WTC11 (cell line): ENCODE measurements at regions not wholly inside any gene's neighbourhood (a gene's known extent, or its start where the extent isn't known, plus 50 kb on each side); places are given as distances from the start of the nearest gene placed in this dataset.

ENCODE experiments used
- ATAC-seq: fragments of 200-7000 bp; cut with Tn5 transposase; 2 replicates; pipeline ENCODE4 v1.10.0; 2021; ENCODE audit warnings: mild to moderate bottlenecking, moderate library complexity
- CTCF ChIA-PET: fragments of 300-600 bp; sonication (Branson Sonifier 250); formaldehyde crosslinking; loops from one replicate; lab custom pipeline; 2021; ENCODE audit warnings: antibody characterized with exemption; lab: Charles Lee
- POLR2A ChIA-PET: fragments of 350-600 bp; sonication (Branson Sonifier 250); formaldehyde crosslinking; loops from one replicate; lab custom pipeline; 2021; ENCODE audit warnings: antibody characterized with exemption; lab: Charles Lee
- DNase-seq: peaks from one replicate; pipeline ENCODE4 v3.0.0; 2021; ENCODE audit warnings: low spot score
- H3K27ac Mint-ChIP-seq: 2 replicates; pipeline ENCODE4 v1.8.0; 2021; ENCODE audit warnings: mixed read lengths
- H3K27me3 Mint-ChIP-seq: 2 replicates; pipeline ENCODE4 v1.8.0; 2021; ENCODE audit warnings: low read depth, mild to moderate bottlenecking, moderate library complexity, mixed read lengths
- H3K36me3 Mint-ChIP-seq: 2 replicates; pipeline ENCODE4 v1.8.0; 2021; ENCODE audit warnings: mixed read lengths
- H3K4me1 Mint-ChIP-seq: 2 replicates; pipeline ENCODE4 v1.8.0; 2022; ENCODE audit warnings: mixed read lengths
- H3K4me3 Mint-ChIP-seq: 2 replicates; pipeline ENCODE4 v1.8.0; 2021; ENCODE audit warnings: mild to moderate bottlenecking, moderate library complexity, mixed read lengths
- H3K9me3 Mint-ChIP-seq: 2 replicates; pipeline ENCODE4 v1.8.0; 2021; ENCODE audit warnings: mixed read lengths
- CREB1 ChIP-seq: sonication (generic); formaldehyde crosslinking; IDR thresholded peaks from 2 replicates; pipeline ENCODE4 v1.8.0; 2023; ENCODE audit warnings: mild to moderate bottlenecking, missing genetic modification reagents
- HMGXB4 ChIP-seq: sonication (generic); formaldehyde crosslinking; IDR thresholded peaks from 2 replicates; pipeline ENCODE4 v1.8.1; 2023; ENCODE audit warnings: mild to moderate bottlenecking, moderate library complexity, missing genetic modification reagents
- JUN ChIP-seq: sonication (generic); formaldehyde crosslinking; IDR thresholded peaks from 2 replicates; pipeline ENCODE4 v1.8.0; 2023; ENCODE audit warnings: mild to moderate bottlenecking, missing genetic modification reagents
- MYBL2 ChIP-seq: sonication (generic); formaldehyde crosslinking; IDR thresholded peaks from 2 replicates; pipeline ENCODE4 v1.8.1; 2023; ENCODE audit warnings: mild to moderate bottlenecking, moderate library complexity, missing genetic modification reagents
- NFYB ChIP-seq: sonication (generic); formaldehyde crosslinking; conservative IDR thresholded peaks from 2 replicates; pipeline ENCODE4 v1.8.0; 2022; ENCODE audit warnings: low read depth, missing genetic modification reagents
- NR3C1 ChIP-seq: sonication (generic); formaldehyde crosslinking; conservative IDR thresholded peaks from 2 replicates; pipeline ENCODE4 v1.8.1; 2023; ENCODE audit warnings: low read depth, mild to moderate bottlenecking, missing genetic modification reagents
- PRDM15 ChIP-seq: sonication (generic); formaldehyde crosslinking; IDR thresholded peaks from 2 replicates; pipeline ENCODE4 v1.8.0; 2022; ENCODE audit warnings: missing genetic modification reagents
- PRRX2 ChIP-seq: fragments of 250-450 bp; sonication (Bioruptor Pico); IDR thresholded peaks from 2 replicates; pipeline ENCODE4 v1.8.0; 2021; ENCODE audit warnings: mild to moderate bottlenecking
- RORB ChIP-seq: fragments of 250-450 bp; sonication (Bioruptor Pico); IDR thresholded peaks from 2 replicates; pipeline ENCODE4 v1.9.0; 2021; ENCODE audit warnings: mild to moderate bottlenecking
- TCF7 ChIP-seq: sonication (generic); formaldehyde crosslinking; IDR thresholded peaks from 2 replicates; pipeline ENCODE4 v1.8.0; 2022; ENCODE audit warnings: mild to moderate bottlenecking, low read depth, missing genetic modification reagents, moderate library complexity
- ZBTB21 ChIP-seq: sonication (generic); formaldehyde crosslinking; IDR thresholded peaks from 2 replicates; pipeline ENCODE4 v1.8.1; 2023; ENCODE audit warnings: mild to moderate bottlenecking, missing genetic modification reagents, borderline replicate concordance
- ZNF138 ChIP-seq: sonication (generic); formaldehyde crosslinking; conservative IDR thresholded peaks from 2 replicates; pipeline ENCODE4 v1.8.1; 2022; ENCODE audit warnings: mild to moderate bottlenecking, moderate library complexity, missing genetic modification reagents
- ZNF219 ChIP-seq: sonication (generic); formaldehyde crosslinking; IDR thresholded peaks from 2 replicates; pipeline ENCODE4 v1.8.0; 2023; ENCODE audit warnings: missing genetic modification reagents, mild to moderate bottlenecking, borderline replicate concordance
- ZNF396 ChIP-seq: fragments of 250-450 bp; sonication (Bioruptor Pico); IDR thresholded peaks from 2 replicates; pipeline ENCODE4 v1.8.0; 2021; ENCODE audit warnings: mild to moderate bottlenecking, moderate library complexity, borderline replicate concordance
- ZNF532 ChIP-seq: fragments of 250-450 bp; sonication (Bioruptor Pico); IDR thresholded peaks from 2 replicates; pipeline ENCODE4 v1.9.0; 2021; ENCODE audit warnings: mild to moderate bottlenecking, borderline replicate concordance
- TF ChIP-seq, protein P1 (sequence below): fragments of 250-450 bp; sonication (Bioruptor Pico); IDR thresholded peaks from 2 replicates; pipeline ENCODE4 v2.1.2; 2022; ENCODE audit warnings: mild to moderate bottlenecking, moderate library complexity
- TF ChIP-seq, protein P2 (sequence below): sonication (generic); formaldehyde crosslinking; IDR thresholded peaks from 2 replicates; pipeline ENCODE4 v1.8.1; 2023; ENCODE audit warnings: mild to moderate bottlenecking, missing genetic modification reagents, moderate library complexity

DNA sequence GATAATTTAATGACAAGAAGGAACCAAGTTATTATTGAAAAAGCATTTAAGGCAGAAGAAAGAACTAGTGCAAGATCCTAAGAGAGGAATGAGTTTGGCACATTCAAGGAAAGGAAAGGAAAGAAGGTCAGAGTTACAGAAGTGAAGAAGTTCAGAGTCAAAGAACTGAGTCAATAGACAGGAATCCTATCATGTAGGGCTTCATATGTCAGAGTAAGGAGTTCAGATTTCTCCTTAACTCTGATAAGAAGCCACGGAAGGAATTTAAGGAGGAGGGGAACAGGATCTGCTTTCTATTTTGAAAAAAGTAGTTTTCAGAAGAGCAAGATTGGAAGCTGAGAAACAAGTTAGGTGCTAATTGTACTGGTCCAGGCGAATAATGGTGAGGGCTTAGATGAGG lies 223.1 kb upstream of the FOXN3 start:
- no peak overlapping the region for H3K27ac Mint-ChIP-seq
- ATAC-seq (no peak), DNase-seq (no peak)
- H3K9me3 Mint-ChIP-seq, result peaks cover 12% of the 10 kb centered on the region
- ChIA-PET CTCF (no interaction called here), POLR2A (no interaction called here)
- no peaks in the 10 kb centered on the region; the same call in 1 of the 2 replicates for H3K27me3 Mint-ChIP-seq
- H3K4me3 Mint-ChIP-seq, result no peak overlapping the region
- peaks cover 5% of the 10 kb centered on the region for H3K36me3 Mint-ChIP-seq
- H3K4me1 Mint-ChIP-seq, result peaks cover 15% of the 10 kb centered on the region
- TF ChIP-seq NR3C1 (no peak), ZNF219 (CRISPR knock-in tag) (no peak), JUN (CRISPR knock-in tag) (no peak), RORB (CRISPR knock-in tag) (no peak), MYBL2 (no peak), ZNF138 (CRISPR knock-in tag) (no peak), ZNF532 (no peak), HMGXB4 (no peak), ZBTB21 (CRISPR knock-in tag) (no peak), TCF7 (CRISPR knock-in tag) (no peak), NFYB (CRISPR knock-in tag) (no peak), ZNF396 (no peak), CREB1 (CRISPR knock-in tag) (no peak), PRRX2 (no peak), PRDM15 (CRISPR knock-in tag) (no peak)
- TF ChIP-seq, protein P1, sequence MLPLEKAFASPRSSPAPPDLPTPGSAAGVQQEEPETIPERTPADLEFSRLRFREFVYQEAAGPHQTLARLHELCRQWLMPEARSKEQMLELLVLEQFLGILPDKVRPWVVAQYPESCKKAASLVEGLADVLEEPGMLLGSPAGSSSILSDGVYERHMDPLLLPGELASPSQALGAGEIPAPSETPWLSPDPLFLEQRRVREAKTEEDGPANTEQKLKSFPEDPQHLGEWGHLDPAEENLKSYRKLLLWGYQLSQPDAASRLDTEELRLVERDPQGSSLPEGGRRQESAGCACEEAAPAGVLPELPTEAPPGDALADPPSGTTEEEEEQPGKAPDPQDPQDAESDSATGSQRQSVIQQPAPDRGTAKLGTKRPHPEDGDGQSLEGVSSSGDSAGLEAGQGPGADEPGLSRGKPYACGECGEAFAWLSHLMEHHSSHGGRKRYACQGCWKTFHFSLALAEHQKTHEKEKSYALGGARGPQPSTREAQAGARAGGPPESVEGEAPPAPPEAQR (CRISPR knock-in tag), result no peak
- TF ChIP-seq, protein P2, sequence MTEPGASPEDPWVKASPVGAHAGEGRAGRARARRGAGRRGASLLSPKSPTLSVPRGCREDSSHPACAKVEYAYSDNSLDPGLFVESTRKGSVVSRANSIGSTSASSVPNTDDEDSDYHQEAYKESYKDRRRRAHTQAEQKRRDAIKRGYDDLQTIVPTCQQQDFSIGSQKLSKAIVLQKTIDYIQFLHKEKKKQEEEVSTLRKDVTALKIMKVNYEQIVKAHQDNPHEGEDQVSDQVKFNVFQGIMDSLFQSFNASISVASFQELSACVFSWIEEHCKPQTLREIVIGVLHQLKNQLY (CRISPR knock-in tag), result no peak
